22Rv1 (cell line): ENCODE measurements at regions not wholly inside any gene's neighbourhood (a gene's known extent, or its start where the extent isn't known, plus 50 kb on each side); places are given as distances from the start of the nearest gene placed in this dataset.

Experiments used
- ZFX ChIP-seq: fragments of 450-650 bp; IDR thresholded peaks from 2 replicates; pipeline ENCODE4 v1.6.1; 2017; ENCODE audit warnings: antibody characterized with exemption, borderline replicate concordance
- TF ChIP-seq, protein P1 (sequence below): fragments of 450-650 bp; IDR thresholded peaks from 2 replicates; pipeline ENCODE4 v1.5.1; 2017; ENCODE audit warnings: mild to moderate bottlenecking

- TF ChIP-seq, protein P1, sequence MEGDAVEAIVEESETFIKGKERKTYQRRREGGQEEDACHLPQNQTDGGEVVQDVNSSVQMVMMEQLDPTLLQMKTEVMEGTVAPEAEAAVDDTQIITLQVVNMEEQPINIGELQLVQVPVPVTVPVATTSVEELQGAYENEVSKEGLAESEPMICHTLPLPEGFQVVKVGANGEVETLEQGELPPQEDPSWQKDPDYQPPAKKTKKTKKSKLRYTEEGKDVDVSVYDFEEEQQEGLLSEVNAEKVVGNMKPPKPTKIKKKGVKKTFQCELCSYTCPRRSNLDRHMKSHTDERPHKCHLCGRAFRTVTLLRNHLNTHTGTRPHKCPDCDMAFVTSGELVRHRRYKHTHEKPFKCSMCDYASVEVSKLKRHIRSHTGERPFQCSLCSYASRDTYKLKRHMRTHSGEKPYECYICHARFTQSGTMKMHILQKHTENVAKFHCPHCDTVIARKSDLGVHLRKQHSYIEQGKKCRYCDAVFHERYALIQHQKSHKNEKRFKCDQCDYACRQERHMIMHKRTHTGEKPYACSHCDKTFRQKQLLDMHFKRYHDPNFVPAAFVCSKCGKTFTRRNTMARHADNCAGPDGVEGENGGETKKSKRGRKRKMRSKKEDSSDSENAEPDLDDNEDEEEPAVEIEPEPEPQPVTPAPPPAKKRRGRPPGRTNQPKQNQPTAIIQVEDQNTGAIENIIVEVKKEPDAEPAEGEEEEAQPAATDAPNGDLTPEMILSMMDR = no peak
- no peak for TF ChIP-seq ZFX
Measured at GRCh38 chr15:70535955-70536338, 227.4 kb downstream of the UACA start.
